ENCODE measurements at regions not wholly inside any gene's neighbourhood (a gene's known extent, or its start where the extent isn't known, plus 50 kb on each side); places are given as distances from the start of the nearest gene placed in this dataset.

- TF ChIP-seq, protein P1, sequence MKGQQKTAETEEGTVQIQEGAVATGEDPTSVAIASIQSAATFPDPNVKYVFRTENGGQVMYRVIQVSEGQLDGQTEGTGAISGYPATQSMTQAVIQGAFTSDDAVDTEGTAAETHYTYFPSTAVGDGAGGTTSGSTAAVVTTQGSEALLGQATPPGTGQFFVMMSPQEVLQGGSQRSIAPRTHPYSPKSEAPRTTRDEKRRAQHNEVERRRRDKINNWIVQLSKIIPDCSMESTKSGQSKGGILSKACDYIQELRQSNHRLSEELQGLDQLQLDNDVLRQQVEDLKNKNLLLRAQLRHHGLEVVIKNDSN (IDR thresholded peaks at IDR 0.05; ENCODE audit: borderline replicate concordance, low read depth) = no peak
- TF ChIP-seq, protein P2, sequence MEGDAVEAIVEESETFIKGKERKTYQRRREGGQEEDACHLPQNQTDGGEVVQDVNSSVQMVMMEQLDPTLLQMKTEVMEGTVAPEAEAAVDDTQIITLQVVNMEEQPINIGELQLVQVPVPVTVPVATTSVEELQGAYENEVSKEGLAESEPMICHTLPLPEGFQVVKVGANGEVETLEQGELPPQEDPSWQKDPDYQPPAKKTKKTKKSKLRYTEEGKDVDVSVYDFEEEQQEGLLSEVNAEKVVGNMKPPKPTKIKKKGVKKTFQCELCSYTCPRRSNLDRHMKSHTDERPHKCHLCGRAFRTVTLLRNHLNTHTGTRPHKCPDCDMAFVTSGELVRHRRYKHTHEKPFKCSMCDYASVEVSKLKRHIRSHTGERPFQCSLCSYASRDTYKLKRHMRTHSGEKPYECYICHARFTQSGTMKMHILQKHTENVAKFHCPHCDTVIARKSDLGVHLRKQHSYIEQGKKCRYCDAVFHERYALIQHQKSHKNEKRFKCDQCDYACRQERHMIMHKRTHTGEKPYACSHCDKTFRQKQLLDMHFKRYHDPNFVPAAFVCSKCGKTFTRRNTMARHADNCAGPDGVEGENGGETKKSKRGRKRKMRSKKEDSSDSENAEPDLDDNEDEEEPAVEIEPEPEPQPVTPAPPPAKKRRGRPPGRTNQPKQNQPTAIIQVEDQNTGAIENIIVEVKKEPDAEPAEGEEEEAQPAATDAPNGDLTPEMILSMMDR (IDR thresholded peaks at IDR 0.05) = no peak
- TF ChIP-seq EP300 (IDR thresholded peaks at IDR 0.05; ENCODE audit: borderline replicate concordance in 1 of 2, low read depth in 1 of 2, low read length in 1 of 2) (no peak), JUND (IDR thresholded peaks at IDR 0.05) (no peak), NRF1 (IDR thresholded peaks at IDR 0.05; ENCODE audit: low read depth, low read length) (no peak), POLR2AphosphoS5 (IDR thresholded peaks at IDR 0.05; ENCODE audit: low read depth, low read length) (no peak), RAD21 (IDR thresholded peaks at IDR 0.05; ENCODE audit: low read length) (no peak), YY1 (IDR thresholded peaks at IDR 0.05; ENCODE audit: low read depth) (no peak), RXRA (IDR thresholded peaks at IDR 0.05; ENCODE audit: borderline replicate concordance, low read depth) (no peak), CHD2 (IDR thresholded peaks at IDR 0.05; ENCODE audit: low read length, partially characterized antibody) (no peak), EZH2phosphoT487 (IDR thresholded peaks at IDR 0.05; ENCODE audit: borderline replicate concordance, low read depth) (no peak)
Measured at GRCh38 chr2:155350783-155351580, 652.5 kb downstream of the KCNJ3 start.
